ENCODE measurements at regions not wholly inside any gene's neighbourhood (a gene's known extent, or its start where the extent isn't known, plus 50 kb on each side); places are given as distances from the start of the nearest gene placed in this dataset.

DNA sequence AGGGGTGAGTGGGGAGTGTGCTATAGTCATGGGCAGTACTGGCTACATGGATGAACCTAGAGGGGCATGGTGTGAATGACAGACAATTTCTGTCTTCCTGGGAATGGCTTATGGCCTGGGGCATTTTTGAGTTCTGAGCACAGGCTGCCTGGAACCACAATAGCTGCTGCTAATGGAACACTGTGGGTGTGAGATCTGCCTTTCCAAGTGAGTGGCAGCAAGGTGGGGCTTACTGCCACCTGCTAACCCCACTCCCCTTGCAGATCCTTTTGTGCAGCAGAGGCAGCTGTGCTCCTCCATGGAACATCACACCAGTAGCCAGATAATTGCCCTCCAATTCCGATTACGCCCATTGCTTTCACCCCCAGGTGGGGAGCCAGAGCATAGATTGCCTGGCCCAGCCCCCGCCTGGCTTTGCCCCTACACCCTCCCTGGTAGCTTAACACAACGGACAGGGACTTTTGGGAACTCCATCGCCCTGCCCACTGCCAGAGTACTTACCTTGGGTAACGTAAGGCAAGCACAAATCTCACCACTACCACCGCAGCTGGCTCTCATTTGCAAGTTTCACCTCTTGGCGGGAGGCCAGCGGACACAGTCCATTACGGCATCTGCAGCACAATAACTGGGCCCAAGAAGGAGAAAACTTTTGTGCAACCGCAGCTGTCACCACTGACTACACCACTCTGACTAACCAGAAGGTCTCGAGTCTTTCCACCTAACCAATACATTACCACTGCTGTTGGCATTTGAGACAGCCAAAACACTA lies 421.2 kb upstream of the NWD2 start:
- Mint-ChIP-seq H3K9me3 (ENCODE audit: low read depth) (peaks cover 9% of the 10 kb centered on the region), H3K27me3 (no peaks in the 10 kb centered on the region), H3K36me3 (no peaks in the 10 kb centered on the region), H3K27ac (no peak overlapping the region), H3K4me1 (ENCODE audit: low read depth) (no peaks in the 10 kb centered on the region), H3K4me3 (no peak overlapping the region)

DNA sequence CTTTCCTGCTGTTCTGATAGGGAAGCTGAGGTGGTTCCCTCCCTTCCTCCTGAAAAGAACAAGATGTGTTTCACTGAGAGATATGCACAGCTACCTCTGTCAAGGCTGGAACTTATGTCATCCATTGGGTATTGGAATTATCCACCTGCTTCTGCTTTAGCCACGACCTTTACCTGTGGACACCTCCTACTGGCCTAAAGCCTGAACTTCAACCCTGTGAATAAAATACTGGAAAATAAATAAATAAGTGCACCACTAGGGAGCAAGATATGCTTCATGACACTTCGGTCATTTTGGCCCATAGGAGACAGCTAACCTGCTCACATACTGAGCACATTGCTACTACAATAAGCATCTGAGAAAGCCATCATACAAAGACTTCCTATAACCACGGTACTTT lies 419.9 kb upstream of the NWD2 start:
- peaks cover 9% of the 10 kb centered on the region for H3K9me3 Mint-ChIP-seq (ENCODE audit: low read depth)
- H3K27ac Mint-ChIP-seq, result no peak overlapping the region
- H3K27me3 Mint-ChIP-seq, result no peaks in the 10 kb centered on the region
- no peak overlapping the region for H3K4me3 Mint-ChIP-seq
- H3K4me1 Mint-ChIP-seq (ENCODE audit: low read depth), result no peaks in the 10 kb centered on the region
- no peaks in the 10 kb centered on the region for H3K36me3 Mint-ChIP-seq

DNA sequence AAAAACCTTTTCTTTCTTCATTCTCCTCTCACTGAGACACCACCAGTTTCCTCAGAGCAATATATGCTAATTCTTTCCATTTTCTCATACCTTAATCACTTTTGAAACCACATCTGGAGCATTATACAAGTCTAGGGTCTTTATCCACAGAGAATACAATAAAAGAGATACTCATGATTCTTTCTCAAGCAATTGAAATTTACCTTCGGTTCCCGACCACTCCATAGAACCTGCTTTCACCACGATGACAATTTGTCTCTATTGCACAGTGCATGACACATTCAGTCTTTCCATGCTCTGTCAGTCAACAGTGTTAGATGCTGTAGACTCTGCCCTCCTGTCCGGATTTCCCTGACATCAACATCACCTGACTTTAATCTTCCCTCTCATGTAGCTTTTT lies 409.3 kb upstream of the NWD2 start:
- Mint-ChIP-seq H3K9me3 (ENCODE audit: low read depth) (no peaks in the 10 kb centered on the region), H3K4me3 (no peak overlapping the region), H3K36me3 (no peaks in the 10 kb centered on the region), H3K27ac (no peak overlapping the region), H3K27me3 (no peaks in the 10 kb centered on the region), H3K4me1 (ENCODE audit: low read depth) (no peaks in the 10 kb centered on the region)

DNA sequence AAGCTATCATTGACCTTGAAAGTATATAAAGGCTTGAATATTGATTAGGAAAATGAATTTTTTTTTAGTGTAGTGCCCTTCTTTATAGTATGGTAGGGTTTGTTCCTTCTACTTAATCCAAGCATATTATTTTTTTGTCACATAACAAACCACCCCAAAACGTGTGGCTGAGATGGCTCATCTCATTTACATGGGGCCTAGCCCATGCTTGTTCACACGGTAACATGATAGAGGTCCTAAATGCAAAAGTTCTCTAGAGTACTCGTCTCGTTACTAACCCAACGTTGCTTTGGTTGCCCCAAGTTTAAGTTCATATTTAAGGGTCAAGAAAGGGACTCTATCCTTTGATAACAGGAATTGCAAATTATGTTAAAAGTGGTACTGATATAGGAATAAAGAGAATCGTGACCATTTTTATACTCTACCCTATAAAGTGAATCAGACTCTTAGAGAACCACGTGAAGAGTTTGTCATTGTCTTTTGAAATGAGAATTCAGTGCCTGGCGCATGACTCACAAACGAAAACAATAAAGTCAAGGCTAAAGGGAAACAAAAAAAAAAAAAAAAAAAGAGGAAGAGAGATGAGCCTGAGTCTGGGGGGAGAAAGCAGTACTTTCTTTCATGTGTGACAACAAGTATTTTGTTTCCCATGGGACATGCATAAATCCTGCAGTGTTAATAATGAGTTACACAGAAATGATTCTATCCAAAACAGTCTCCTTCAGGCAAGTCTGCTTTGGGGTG lies 402.8 kb upstream of the NWD2 start:
- Mint-ChIP-seq H3K4me1 (ENCODE audit: low read depth) (no peaks in the 10 kb centered on the region), H3K27me3 (no peaks in the 10 kb centered on the region), H3K9me3 (ENCODE audit: low read depth) (no peaks in the 10 kb centered on the region), H3K36me3 (no peaks in the 10 kb centered on the region), H3K27ac (no peak overlapping the region), H3K4me3 (no peak overlapping the region)

DNA sequence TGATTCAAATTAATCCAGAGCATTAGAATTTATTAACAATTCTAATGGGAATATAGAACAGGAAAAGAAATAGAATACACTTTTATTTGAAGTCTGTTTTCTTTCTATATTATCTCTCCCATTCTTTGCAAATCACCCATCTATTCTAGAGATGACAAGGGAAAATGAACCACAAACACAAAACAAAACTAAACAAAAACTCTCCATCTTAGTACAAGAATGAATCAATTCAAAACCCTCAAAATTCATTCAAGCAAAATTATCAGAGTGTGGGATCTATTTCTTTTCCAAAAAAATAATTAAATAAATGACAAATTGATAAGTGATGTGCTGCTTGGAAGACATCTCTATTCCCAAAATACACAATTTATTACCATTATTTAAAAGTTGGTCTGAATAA lies 400.1 kb upstream of the NWD2 start:
- H3K27me3 Mint-ChIP-seq, result no peaks in the 10 kb centered on the region
- no peaks in the 10 kb centered on the region for H3K9me3 Mint-ChIP-seq (ENCODE audit: low read depth)
- H3K36me3 Mint-ChIP-seq, result no peaks in the 10 kb centered on the region

DNA sequence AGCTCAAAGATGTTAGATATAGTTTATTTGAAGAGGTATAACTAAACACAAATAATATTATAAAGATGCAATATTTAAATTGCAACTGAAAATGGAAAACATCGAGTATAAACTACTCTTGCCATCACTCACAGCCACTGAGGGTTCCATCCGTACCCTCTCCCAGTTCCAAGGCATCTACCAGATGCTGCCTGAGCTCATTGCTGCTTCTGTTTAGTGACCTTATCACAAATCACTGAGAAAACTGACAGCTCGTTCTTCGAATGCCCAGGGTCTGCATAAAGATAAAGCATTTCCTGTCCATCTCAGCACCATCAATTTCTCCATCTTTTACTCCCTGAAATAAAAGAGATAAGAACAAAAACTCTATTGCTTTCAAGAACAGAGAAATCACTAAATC lies 391.7 kb upstream of the NWD2 start:
- Mint-ChIP-seq H3K4me3 (no peak overlapping the region), H3K9me3 (ENCODE audit: low read depth) (no peaks in the 10 kb centered on the region), H3K4me1 (ENCODE audit: low read depth) (no peaks in the 10 kb centered on the region), H3K27me3 (no peaks in the 10 kb centered on the region), H3K27ac (no peak overlapping the region), H3K36me3 (no peaks in the 10 kb centered on the region)

More for the DNA sequence above, 400.1 kb upstream of the NWD2 start:
- Mint-ChIP-seq H3K4me3 (no peak overlapping the region), H3K4me1 (ENCODE audit: low read depth) (no peaks in the 10 kb centered on the region), H3K27ac (no peak overlapping the region)

DNA sequence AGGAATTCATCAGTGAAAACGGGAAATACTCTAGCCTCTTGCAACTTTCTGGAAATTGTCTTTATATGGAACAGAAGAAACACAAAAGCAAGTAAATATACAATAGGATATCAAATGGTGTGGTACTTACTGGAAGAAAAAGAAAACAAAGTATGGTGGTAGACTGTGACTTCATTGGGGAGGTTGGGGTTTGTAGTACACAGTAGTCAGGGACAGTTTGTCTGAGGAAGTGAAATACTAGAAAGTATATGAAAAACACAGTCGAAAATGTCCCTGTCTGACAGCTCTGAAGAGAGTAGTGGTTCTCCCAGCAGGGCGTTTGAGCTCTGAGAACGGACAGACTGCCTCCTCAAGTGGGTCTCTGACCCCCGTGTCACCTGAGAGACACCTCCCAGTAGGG lies 390.0 kb upstream of the NWD2 start:
- Mint-ChIP-seq H3K27me3 (no peaks in the 10 kb centered on the region), H3K36me3 (no peaks in the 10 kb centered on the region), H3K4me3 (no peak overlapping the region), H3K4me1 (ENCODE audit: low read depth) (no peaks in the 10 kb centered on the region), H3K27ac (no peak overlapping the region), H3K9me3 (ENCODE audit: low read depth) (no peaks in the 10 kb centered on the region)

DNA sequence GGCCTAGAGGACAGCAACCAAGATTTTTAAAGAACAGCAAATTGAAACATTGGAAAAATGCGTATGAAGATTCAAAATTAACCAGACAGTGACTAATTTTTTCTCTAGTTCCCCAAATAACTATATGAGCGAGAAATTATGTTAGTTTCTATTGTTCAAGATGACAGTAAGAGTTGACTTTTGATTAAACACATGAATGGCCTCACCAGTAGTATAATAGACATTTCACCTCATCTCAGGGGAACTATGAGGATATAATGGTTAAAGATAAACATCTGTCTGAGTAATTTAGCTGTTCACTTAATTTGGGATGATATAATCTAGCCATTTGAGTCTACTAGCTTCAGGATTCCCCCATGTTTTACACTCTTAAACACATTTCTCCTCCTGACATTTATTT lies 380.9 kb upstream of the NWD2 start:
- Mint-ChIP-seq H3K27me3 (no peaks in the 10 kb centered on the region), H3K27ac (no peak overlapping the region), H3K4me3 (no peak overlapping the region), H3K9me3 (ENCODE audit: low read depth) (no peaks in the 10 kb centered on the region), H3K4me1 (ENCODE audit: low read depth) (no peaks in the 10 kb centered on the region), H3K36me3 (no peaks in the 10 kb centered on the region)

DNA sequence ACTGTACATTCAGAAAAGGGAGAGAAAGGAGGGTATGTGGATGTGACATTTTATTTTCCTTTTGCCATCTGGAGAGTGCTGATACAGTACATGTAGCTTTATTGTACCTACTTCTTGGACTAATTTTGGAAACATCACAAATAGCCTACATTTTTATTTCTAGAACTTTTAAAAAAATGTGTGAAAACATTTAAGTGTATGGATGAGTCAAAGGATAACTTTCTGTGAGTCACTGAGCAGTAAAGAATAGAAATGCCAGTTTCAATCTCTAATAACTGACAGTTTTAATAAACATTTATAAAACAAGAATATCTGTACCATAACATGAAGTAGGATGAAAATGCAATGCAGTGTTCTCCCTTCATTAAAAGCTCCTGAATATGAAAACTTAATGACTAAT lies 374.4 kb upstream of the NWD2 start:
- Mint-ChIP-seq H3K36me3 (no peaks in the 10 kb centered on the region), H3K27me3 (no peaks in the 10 kb centered on the region), H3K27ac (no peak overlapping the region), H3K4me3 (no peak overlapping the region), H3K9me3 (ENCODE audit: low read depth) (no peaks in the 10 kb centered on the region), H3K4me1 (ENCODE audit: low read depth) (no peaks in the 10 kb centered on the region)

DNA sequence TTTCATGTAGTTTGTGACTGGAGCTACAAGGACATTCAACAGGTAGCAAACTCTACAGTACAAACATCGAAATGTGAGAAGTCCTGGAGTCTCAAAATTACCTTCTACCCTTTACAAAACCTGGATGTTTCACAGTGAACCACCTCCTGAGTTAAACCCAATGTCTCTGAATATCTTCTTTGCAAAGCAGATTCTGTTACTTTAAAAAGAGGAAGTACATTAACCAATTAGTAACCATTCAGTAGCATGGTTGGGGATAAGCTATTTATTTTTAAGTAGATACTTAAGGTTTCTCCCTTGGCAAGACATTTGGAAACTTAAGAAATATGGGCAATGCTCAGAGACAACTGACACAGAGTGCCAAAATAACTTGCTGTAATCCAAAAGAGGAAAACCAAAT lies 371.9 kb upstream of the NWD2 start:
- Mint-ChIP-seq H3K4me1 (ENCODE audit: low read depth) (no peaks in the 10 kb centered on the region), H3K36me3 (no peaks in the 10 kb centered on the region), H3K9me3 (ENCODE audit: low read depth) (no peaks in the 10 kb centered on the region), H3K27me3 (no peaks in the 10 kb centered on the region), H3K4me3 (no peak overlapping the region), H3K27ac (no peak overlapping the region)

DNA sequence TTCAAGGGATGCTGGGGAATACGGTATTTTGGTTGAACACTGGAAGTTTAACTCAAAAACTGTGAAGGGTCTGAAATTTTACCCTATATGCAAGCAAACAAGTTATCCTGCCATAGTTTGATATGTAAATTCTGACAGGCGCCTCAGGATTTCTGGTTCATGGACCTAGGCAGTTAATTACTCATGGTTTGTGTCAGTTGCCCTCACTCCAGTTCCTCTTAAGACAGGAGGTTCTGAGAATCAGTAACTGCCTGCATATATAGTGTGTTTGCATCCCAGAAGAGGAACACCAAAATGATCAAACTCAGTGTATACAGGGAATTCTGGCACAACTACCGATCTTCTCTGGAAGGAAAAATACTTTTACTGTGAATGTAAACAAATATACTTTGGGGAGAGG lies 360.4 kb upstream of the NWD2 start:
- H3K9me3 Mint-ChIP-seq (ENCODE audit: low read depth), result peaks cover 8% of the 10 kb centered on the region
- no peak overlapping the region for H3K27ac Mint-ChIP-seq
- no peak overlapping the region for H3K4me3 Mint-ChIP-seq
- H3K27me3 Mint-ChIP-seq, result no peaks in the 10 kb centered on the region
- H3K4me1 Mint-ChIP-seq (ENCODE audit: low read depth), result no peaks in the 10 kb centered on the region
- H3K36me3 Mint-ChIP-seq, result no peaks in the 10 kb centered on the region

DNA sequence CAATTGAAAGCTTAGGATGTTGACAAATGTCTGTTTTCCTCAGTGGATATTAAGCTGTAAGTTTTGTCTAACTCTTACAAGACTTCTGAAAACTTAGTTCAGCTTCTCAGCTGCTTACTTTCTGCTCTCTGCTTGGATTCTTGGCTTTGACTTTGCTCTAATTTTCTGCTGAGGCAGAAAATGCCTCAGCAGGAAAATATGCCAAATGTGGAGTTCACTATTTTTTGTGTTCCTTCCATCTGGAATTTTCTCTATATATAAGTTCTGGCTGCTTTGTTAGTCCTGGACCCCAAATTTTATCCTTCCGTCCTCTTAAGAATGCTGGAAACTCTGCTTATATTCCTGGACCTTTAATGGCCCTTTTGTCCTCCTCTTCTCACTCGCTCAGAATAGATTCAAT lies 352.6 kb upstream of the NWD2 start:
- Mint-ChIP-seq H3K27me3 (no peaks in the 10 kb centered on the region), H3K9me3 (ENCODE audit: low read depth) (no peaks in the 10 kb centered on the region), H3K4me1 (ENCODE audit: low read depth) (no peaks in the 10 kb centered on the region), H3K4me3 (no peak overlapping the region), H3K36me3 (no peaks in the 10 kb centered on the region), H3K27ac (no peak overlapping the region)

DNA sequence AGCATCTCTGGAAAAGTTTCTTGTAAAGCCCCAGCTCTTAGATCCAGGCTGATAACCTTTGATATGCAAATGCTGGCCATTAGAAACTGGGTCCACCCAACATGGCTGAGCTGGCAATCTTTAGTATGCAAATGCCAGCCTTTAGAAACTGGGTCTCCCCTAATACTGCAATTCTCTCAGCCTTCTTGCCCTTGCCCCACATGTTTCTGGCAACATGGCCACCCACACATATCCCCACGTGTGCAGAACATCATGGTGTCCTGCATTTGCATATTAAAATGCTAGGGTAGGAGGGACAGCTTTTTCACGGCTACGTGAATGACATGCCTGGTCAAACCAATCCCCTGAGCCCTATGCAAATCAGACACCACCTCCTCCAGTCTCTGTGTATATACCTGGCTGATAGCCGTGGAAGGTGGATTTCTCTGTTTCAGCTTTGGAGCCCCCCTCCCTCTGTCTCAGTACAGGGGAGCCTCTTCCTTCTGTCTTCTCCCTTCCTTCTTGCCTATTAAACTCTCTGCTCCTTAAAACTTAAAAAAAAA lies 344.0 kb upstream of the NWD2 start:
- Mint-ChIP-seq H3K9me3 (ENCODE audit: low read depth) (peaks cover 4% of the 10 kb centered on the region), H3K4me1 (ENCODE audit: low read depth) (no peaks in the 10 kb centered on the region), H3K27ac (no peak overlapping the region), H3K36me3 (no peaks in the 10 kb centered on the region), H3K27me3 (no peaks in the 10 kb centered on the region), H3K4me3 (no peak overlapping the region)

DNA sequence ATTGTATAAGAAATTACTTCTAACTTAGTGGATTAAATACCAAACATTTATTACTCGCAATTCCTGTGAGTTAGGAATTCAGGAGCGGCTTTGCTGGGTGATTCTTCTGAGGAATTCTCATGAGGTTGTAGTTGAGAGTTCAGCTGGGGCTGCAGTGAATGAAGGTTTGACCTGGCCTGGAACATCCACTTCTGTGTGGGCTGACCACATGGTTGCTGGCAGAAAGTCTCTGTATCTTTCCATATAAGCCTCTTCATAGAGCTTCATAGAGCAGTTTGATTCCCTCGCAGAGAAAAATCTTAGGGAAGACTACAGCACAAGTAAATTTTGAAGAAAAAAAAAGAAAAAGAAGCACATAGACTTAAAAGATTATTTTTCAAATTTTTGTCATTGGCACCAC lies 339.7 kb upstream of the NWD2 start:
- no peaks in the 10 kb centered on the region for H3K36me3 Mint-ChIP-seq
- H3K4me1 Mint-ChIP-seq (ENCODE audit: low read depth), result no peaks in the 10 kb centered on the region
- H3K27ac Mint-ChIP-seq, result no peak overlapping the region
- no peaks in the 10 kb centered on the region for H3K9me3 Mint-ChIP-seq (ENCODE audit: low read depth)
- no peaks in the 10 kb centered on the region for H3K27me3 Mint-ChIP-seq
- no peak overlapping the region for H3K4me3 Mint-ChIP-seq

DNA sequence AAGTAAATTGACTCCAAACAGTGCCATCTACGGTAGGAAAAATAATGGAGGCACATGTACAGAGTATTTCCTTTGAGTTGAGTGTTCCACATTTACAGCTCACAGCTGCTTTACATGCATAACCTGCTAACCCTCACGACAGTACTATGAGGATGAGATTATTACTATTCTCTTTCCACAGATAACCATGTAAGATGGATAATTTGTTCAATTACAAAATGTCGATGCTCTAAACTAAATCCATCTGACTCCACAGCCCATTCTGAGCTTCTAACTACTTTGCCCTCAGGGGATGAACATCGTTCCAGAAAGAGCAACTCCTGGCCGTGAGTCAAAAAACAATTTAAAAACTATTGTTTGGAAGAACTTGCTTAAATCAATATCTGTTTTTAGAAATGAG lies 330.4 kb upstream of the NWD2 start:
- no peak overlapping the region for H3K27ac Mint-ChIP-seq
- no peaks in the 10 kb centered on the region for H3K36me3 Mint-ChIP-seq
- no peaks in the 10 kb centered on the region for H3K9me3 Mint-ChIP-seq (ENCODE audit: low read depth)
- no peaks in the 10 kb centered on the region for H3K4me1 Mint-ChIP-seq (ENCODE audit: low read depth)
- no peak overlapping the region for H3K4me3 Mint-ChIP-seq
- H3K27me3 Mint-ChIP-seq, result no peaks in the 10 kb centered on the region

DNA sequence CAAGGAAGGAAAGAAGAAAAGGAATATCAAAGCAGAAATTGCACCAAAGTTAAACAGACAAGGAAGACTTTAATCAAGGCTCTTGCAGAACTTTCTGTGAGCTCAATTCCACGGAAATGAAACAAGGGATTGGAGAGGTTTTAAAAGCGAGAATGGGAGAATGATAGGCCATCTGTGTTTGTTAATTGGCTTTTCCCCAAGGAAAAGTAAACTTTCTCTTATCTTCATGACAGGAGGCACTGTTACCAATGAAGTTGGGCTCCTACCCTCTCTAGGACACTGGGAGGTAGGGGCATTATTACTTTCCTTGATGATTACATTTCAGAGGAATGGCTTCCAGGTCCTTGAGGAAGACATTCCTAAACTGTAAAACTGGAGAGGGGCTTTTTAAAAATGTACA lies 328.8 kb upstream of the NWD2 start:
- H3K4me3 Mint-ChIP-seq, result no peak overlapping the region

More for the DNA sequence above, 328.8 kb upstream of the NWD2 start:
- Mint-ChIP-seq H3K27me3 (no peaks in the 10 kb centered on the region), H3K4me1 (ENCODE audit: low read depth) (no peaks in the 10 kb centered on the region), H3K9me3 (ENCODE audit: low read depth) (no peaks in the 10 kb centered on the region), H3K36me3 (no peaks in the 10 kb centered on the region), H3K27ac (no peak overlapping the region)
